ENCODE measurements at regions not wholly inside any gene's neighbourhood (a gene's known extent, or its start where the extent isn't known, plus 50 kb on each side); places are given as distances from the start of the nearest gene placed in this dataset.

DNA sequence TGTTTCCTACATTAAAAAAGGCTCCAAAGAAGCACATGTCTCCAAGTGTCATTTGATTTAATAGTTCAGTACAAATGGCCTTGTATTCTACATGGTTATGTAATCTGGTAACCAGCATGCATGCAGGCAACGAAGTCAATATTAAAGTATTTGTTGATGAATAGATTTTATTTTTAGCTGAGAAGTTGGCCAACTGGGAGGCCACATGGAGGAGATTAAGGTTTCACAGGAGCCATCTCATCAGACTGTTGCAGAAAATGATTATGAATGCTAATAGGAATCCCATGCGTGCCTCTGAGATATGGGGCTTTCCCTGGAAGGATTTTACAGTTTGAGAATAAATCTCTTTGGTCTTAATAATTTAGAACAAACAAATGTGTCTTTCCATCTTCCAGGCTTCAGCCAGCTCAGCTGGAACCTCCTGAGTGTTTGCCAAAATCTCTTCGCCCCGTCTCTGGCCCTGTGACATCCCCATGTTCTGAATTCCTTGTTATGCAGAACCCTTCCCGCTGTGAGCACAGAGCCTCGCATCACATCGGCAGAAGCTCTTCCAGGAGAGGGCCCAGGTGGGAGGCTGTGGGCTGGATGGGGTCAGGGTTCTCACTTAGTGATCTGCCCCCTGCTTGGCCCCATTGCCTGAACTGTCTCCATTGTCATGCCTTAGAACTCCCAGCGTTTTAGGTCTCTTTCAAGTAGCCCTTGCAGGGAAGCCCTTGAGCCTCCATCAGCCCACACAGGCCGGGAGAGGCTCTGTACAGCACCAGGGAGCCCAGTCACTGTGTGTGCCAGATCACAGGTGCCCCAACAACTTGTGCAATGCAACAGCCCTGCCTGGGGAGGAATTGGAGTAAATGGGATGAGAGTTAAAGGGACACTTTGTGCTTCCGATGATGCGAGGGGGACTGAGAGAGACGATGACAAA is 190.5 kb upstream of the TWIST2 start:
- no peak for DNase-seq (ENCODE audit: extremely low read depth, low read depth)
- H3K4me3 ChIP-seq (replicated peaks; ENCODE audit: low read depth, low read length) = no peak overlapping the region
- TF ChIP-seq, protein P1, sequence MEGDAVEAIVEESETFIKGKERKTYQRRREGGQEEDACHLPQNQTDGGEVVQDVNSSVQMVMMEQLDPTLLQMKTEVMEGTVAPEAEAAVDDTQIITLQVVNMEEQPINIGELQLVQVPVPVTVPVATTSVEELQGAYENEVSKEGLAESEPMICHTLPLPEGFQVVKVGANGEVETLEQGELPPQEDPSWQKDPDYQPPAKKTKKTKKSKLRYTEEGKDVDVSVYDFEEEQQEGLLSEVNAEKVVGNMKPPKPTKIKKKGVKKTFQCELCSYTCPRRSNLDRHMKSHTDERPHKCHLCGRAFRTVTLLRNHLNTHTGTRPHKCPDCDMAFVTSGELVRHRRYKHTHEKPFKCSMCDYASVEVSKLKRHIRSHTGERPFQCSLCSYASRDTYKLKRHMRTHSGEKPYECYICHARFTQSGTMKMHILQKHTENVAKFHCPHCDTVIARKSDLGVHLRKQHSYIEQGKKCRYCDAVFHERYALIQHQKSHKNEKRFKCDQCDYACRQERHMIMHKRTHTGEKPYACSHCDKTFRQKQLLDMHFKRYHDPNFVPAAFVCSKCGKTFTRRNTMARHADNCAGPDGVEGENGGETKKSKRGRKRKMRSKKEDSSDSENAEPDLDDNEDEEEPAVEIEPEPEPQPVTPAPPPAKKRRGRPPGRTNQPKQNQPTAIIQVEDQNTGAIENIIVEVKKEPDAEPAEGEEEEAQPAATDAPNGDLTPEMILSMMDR (IDR thresholded peaks at IDR 0.05; ENCODE audit: low read depth, low read length, missing control alignments) = no peak

DNA sequence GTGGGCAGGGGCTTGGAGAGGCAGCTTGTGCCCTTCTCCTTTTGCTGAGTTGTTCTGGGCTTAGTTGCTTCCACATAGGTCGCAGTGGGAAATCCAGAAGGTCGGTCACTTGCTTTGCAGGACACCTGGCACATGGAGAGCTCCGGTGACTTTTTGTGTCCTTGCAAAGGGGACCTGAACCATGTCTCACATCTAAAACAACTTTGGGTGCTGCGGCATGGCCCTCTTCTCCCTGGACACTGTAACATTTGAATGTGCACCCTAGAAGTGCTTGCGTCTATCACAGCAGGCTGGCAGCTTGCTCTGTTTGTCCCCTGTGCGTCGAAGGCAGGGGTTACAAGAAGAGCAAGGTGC is 189.9 kb upstream of the TWIST2 start:
- no peak overlapping the region for H3K4me3 ChIP-seq (replicated peaks; ENCODE audit: low read depth, low read length)
- TF ChIP-seq, protein P1 (IDR thresholded peaks at IDR 0.05; ENCODE audit: low read depth, low read length, missing control alignments) = no peak
- no peak for DNase-seq (ENCODE audit: extremely low read depth, low read depth)

DNA sequence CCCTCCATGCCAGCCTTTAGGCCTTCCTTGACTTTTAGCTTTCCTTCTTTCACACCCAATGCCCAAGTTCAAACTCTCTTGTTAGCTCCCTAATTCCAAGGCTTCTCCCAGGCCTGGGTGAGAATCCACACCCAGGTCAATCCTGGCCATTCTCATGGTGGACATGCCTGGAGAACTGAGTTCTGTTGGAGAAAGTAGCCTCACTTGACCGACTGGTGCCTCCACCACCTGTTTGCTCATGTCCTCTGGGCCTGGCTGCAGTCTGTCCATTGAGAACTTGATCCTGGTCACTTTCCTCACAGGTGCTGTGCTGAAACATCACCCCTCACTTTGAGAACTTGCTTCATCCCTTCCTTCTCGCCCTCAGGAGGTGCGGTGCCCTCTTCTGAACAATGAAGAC is 189.1 kb upstream of the TWIST2 start:
- TF ChIP-seq, protein P1 (IDR thresholded peaks at IDR 0.05; ENCODE audit: low read depth, low read length, missing control alignments) = no peak
- H3K4me3 ChIP-seq (replicated peaks; ENCODE audit: low read depth, low read length) = no peak overlapping the region
- DNase-seq (ENCODE audit: extremely low read depth, low read depth) = no peak

DNA sequence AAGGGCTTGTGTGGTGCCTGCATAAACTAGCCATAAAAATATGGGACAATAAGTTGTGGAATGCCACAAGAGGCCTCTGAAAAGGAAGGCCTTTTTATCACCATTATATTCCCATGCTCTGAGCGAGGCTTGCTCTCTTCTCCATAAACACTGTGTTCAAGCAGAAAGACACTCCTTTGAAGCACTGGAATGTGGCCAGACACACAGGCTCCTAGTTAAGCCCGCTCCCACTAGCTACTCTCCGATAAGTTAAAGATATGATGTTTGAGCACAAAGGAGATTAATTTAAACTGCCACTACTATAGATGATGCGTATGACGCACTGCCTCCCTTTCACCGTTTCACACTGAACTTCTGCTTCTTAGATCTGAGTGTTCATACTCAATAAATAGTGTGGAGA is 188.7 kb upstream of the TWIST2 start:
- TF ChIP-seq, protein P1 (IDR thresholded peaks at IDR 0.05; ENCODE audit: low read depth, low read length, missing control alignments) = no peak
- no peak overlapping the region for H3K4me3 ChIP-seq (replicated peaks; ENCODE audit: low read depth, low read length)
- no peak for DNase-seq (ENCODE audit: extremely low read depth, low read depth)

DNA sequence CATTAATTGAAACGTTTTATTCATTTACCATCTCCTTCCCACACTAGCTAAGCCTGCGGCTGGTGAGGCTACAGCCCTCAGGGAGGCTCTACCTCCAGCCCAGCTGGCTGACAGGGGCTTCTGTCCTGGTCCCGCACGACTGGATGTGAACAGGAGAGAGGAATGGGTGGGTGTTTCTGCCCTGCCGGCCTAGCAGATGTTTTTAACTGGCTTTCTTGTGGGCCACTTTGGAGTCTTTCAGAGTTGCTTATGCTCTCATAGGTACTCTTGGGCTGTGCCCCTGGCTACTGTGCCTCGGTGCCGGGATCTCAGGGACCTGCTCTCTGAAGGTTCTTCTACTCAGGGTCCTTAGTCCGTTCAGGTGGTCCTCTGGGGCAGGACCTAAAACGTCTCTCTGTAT is 184.3 kb upstream of the TWIST2 start:
- TF ChIP-seq, protein P1 (IDR thresholded peaks at IDR 0.05; ENCODE audit: low read depth, low read length, missing control alignments) = no peak
- DNase-seq (ENCODE audit: extremely low read depth, low read depth) = no peak
- no peak overlapping the region for H3K4me3 ChIP-seq (replicated peaks; ENCODE audit: low read depth, low read length)

DNA sequence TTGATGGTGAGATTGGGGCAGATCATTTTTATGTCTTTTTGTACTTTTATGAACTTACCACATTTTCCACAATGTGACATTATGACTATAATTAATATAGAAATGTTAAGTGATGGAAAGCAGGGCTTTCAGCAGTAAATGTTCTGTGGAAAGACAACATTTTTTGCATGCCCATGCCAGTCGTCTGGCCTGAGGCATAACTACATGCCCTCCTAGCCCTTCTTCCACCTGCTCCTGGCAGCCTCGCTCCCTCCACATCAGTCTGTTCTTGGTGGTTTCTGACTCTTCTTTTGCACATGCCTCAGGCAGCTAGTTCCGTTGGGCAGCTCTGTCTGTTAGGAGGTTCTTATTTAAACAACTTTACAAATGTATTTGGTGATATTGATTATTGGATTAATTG is 182.0 kb upstream of the TWIST2 start:
- H3K4me3 ChIP-seq (replicated peaks; ENCODE audit: low read depth, low read length) = no peak overlapping the region
- TF ChIP-seq, protein P1 (IDR thresholded peaks at IDR 0.05; ENCODE audit: low read depth, low read length, missing control alignments) = no peak
- no peak for DNase-seq (ENCODE audit: extremely low read depth, low read depth)

Data from HFF-Myc (cell line).